CD4-positive, alpha-beta T cell treated with Interleukin-12 subunit alpha and Interleukin-12 subunit beta, for 1 hour (primary cell): ENCODE measurements at regions not wholly inside any gene's neighbourhood (a gene's known extent, or its start where the extent isn't known, plus 50 kb on each side); places are given as distances from the start of the nearest gene placed in this dataset.
"Not testable (repeated sequence)": the region's sequence is repeated elsewhere in the genome, so short reads cannot be mapped to it uniquely, and the experiment has no call there.

Experiments
- DNase-seq: peaks from one replicate; pipeline ENCODE4 v3.0.0-alpha.2; 2020

DNA sequence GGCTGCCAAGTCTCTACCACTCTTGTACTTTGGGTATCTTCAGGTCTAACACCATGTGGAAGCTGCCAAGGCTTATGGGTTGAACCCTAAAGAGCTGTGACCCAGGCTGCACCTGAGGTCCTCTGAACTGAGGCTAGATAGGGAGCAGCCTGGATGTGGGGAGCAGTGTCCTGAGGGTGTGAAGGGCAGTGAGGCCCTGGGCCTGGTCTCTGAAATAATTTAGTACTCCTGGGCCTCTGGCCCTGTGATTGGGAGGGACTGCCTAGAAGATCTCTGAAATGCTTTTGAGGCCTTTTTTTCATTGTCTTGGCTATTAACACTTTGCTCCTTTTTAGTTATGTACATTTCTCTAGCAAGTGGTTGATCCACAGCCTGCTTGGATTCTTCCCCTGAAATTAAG is 847.2 kb upstream of the B3GALT2 start:
- no peak for DNase-seq

DNA sequence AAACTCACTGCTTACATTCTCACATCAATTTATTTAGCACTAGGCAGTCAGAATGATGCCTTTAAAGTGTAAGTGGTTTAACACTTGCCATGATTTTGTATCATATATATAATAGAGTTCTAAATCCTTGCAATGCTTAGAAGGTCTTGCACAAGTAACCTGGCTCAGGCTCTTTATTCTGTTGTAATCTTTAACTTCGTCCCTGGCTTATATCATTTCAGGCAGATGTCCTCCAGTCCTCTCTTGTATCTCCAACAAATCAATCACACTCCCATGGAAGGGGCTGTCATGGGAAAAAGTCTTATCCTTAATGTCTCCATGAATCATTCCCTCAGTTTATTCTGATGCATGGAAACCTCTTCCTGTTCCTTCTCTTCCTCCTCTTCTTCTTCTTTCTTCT is 841.6 kb upstream of the B3GALT2 start:
- DNase-seq, result no peak

GRCh38 chr1:194026422-194026821 is 840.0 kb upstream of the B3GALT2 start:
- DNase-seq, result no peak

DNA sequence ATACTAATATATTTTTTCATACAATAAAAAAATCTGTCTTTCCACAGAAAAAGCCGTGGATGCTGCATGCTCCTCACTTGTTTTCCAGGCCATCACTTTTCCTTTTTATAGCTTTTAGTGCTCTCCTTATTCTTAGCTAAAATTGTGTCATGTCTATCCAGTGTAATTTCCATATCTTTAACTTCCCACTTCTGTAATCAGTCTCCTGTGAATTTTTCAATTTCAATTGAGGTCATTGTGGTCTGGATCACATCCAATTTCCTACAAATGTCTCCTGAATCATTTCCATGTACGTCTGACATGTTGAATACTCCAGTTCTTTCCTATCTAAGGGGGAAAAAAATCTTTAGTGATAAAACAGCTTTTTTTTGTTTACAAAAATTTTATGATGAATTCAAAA is 838.2 kb upstream of the B3GALT2 start:
- DNase-seq, result no peak

GRCh38 chr1:194014014-194014413 is 827.6 kb upstream of the B3GALT2 start:
- no peak for DNase-seq

DNA sequence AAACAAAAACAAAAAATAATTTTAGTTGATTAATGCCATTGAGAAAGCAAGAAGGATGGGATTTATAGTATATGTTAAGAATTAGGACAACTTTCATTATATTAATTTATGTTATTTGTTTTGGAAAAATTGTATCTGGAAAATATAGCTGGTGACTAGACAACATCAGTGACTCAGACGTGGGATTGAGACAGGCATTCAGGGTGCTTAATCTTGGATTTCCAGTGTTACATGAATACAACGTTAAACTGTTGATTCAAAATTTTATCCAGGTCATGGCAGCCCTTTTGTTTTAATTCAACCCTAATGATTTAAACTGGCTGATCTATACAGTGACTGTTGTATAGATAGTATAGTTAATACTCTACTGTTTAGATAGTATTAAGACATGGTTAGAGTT is 827.1 kb upstream of the B3GALT2 start:
- DNase-seq, result no peak

- DNase-seq, result no peak
Measured at GRCh38 chr1:194004146-194004545, 817.7 kb upstream of the B3GALT2 start.

DNA sequence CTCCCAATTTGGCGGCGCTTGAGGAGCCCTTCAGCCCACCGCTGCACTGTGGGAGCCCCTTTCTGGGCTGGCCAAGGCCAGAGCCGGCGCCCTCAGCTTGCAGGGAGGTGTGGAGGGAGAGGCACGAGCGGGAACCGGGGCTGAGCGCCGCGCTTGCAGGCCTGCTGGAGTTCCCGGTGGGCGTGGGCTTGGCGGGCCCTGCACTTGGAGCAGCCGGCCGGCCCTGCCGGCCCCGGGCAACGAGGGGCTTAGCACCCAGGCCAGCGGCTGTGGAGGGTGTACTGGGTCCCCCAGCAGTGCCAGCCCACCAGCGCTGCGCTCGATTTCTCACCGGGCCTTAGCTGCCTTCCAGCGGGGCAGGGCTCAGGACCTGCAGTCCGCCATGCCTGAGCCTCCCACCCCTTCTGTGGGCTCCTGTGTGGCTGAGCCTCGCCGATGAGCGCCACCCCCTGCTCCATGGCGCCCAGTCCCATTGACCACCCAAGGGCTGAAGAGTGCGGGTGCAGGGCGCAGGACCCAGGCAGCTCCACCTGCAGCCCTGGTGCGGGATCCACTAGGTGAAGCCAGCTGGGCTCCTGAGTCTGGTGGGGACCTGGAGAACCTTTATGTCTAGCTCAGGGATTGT is 815.4 kb upstream of the B3GALT2 start:
- DNase-seq, result not testable (repeated sequence)

DNA sequence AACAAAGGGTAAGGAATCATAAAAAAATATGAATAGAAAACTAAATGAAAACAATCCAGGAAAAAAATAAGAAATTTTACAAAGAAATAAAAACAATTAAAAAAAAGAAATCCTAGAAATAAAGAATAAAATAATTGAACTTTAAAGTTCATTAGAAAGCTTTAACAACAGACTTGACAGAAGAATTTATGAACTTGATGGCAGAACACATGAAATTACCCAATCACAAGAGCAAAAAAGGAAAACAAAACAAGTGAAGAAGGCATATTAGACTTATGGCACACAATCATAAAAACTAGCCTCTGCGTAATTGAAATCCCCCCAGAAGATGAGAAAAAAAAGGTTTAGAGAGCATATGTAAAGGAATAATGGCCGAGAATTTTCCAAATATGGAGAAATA is 802.5 kb upstream of the B3GALT2 start:
- DNase-seq, result no peak

DNA sequence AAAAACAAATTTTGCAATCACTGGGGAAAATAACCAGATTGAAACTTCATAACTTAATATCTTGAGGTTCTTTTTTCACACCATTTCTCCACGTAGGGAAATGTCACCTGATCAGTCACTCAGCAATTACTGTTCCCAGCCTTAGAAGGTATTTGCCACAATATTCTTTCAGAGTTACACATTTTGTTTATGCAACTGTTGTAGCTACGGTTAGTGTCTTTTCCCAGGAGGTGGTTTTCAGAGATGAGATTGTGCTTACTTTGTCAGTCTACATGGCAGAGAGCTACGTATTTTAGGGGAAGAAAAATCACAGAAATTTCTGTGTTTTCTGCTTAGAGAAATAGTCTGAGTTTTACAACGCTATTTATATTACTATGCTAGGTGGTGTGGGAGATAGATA is 792.8 kb upstream of the B3GALT2 start:
- DNase-seq, result no peak

DNA sequence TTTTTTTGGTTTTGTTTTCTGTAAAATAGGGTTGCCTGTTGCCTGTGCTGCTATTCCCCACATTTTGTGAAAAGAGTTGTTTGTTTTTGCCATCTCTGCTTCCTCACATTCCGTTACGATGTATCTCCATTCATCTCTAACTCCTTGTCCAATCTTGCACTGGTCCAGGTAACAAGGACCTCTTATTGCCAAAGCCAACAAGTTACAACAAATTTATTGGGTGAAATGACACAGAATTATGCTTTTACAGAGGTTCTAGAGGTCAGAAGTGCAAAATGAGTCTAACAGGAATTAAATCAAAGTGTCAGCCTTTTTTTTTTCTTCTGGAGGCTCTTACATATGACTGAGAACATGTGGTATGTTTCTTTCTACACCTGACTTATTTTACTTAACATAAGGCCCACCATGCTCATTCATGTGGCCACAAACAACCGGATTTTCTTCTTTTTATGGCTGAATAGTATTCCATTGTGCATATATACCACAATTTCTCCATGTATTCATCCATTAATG is 787.9 kb upstream of the B3GALT2 start:
- DNase-seq, result no peak

GRCh38 chr1:193973428-193973827 is 787.0 kb upstream of the B3GALT2 start:
- DNase-seq, result no peak

GRCh38 chr1:193971595-193971994 is 785.2 kb upstream of the B3GALT2 start:
- no peak for DNase-seq

GRCh38 chr1:193960499-193960898 is 774.1 kb upstream of the B3GALT2 start:
- DNase-seq, result no peak

- DNase-seq, result no peak
Measured at GRCh38 chr1:193960040-193960439, 773.6 kb upstream of the B3GALT2 start.

- DNase-seq, result no peak
Measured at GRCh38 chr1:193957556-193958095, 771.2 kb upstream of the B3GALT2 start.

DNA sequence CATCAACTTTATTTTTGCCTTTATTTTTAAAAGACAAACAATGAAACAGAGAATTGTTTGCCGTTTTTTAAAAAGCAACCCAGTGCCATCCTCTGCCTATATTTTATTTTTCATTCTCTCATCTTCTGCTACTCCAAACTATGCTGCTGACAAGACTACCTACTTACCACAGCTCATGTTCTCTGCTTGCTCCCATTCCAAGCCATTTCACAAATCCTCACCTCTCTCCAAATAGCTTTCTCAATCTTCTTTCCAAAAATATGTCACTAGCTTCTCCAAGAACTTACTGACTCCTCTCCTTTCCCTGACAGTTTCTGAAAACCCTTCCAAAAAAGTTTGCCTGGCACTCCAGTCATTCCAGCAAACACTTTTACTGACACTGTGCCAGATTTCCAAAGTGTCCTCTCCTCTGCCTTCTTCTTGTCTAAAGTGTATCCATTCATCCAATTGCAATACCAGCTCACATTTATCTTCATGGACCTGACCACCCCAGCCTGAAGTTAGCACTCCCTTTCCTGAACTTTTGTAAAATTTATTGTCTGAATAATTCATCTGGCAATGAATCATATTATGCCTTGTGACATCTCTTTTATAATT is 766.5 kb upstream of the B3GALT2 start:
- DNase-seq, result no peak

DNA sequence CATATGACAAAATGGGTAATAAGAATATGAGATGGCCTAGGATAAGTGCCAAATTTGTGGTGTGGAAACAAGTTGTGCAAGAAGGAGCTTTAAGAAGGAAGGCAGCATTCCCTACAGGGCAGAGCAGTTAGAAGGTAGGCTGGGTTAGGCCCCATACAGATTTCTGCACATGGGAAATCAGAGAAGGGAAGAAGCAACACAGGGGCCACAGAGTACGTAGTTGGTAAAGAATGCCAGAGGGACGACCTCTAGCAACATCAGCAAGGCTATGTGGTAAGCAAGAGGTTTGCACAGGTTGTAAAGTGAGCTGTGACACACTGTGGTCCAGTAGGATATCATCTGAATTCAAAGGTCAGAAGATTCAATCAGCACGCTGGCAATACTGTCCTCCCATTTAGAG is 765.6 kb upstream of the B3GALT2 start:
- DNase-seq, result no peak

GRCh38 chr1:193944454-193944853 is 758.0 kb upstream of the B3GALT2 start:
- DNase-seq, result no peak

GRCh38 chr1:193940176-193940575 is 753.8 kb upstream of the B3GALT2 start:
- DNase-seq, result no peak

DNA sequence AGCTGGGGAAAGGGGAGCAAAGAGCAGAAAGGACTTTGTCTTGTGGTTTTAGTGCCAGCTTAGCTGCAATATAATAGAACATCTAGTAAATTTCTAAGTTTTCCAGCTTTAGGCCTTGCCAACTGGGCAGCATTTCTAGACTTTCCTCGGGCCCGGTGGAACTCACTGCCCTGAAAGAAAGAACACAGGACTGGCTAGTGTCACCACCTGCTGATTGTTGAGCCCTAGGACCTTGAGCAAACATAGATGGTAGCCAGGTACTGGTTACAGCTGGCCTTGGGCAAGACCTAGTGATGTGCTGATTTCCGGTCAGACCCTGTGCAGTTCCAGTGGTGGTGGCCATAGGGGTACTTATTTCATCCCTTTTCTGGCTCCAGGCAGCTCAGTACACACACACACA is 753.2 kb upstream of the B3GALT2 start:
- DNase-seq, result no peak

GRCh38 chr1:193937308-193937707 is 750.9 kb upstream of the B3GALT2 start:
- no peak for DNase-seq

GRCh38 chr1:193932979-193933378 is 746.6 kb upstream of the B3GALT2 start:
- DNase-seq, result no peak

DNA sequence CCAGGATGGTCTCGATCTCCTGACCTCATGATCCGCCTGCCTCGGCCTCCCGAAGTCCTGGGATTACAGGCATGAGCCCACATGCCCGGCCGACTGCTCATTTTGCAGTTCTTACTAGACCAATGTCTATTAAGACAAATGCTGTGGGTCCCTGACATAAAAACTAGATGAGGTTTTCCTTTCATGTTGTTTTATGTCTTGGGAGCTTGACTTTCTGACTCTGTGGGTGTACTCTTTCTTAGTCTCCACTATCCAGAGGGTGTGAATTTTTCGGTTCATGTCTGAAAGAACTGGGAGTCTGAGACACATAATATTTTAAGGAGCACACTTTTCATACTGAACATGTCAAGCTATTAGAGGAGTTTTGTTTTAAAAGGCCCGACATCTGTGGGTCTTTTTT is 744.9 kb upstream of the B3GALT2 start:
- DNase-seq, result no peak
